RKO (cell line): ENCODE measurements at regions not wholly inside any gene's neighbourhood (a gene's known extent, or its start where the extent isn't known, plus 50 kb on each side); places are given as distances from the start of the nearest gene placed in this dataset.
"Not testable (repeated sequence)": the region's sequence is repeated elsewhere in the genome, so short reads cannot be mapped to it uniquely, and the experiment has no call there.

Source experiments
- DNase-seq: peaks from one replicate; pipeline ENCODE4 v3.0.0-alpha.2; 2016; ENCODE audit warnings: low spot score

GRCh38 chr14:95818581-95818980 lies 58.1 kb upstream of the TUNAR start:
- no peak for DNase-seq

- no peak for DNase-seq
These were observed 59.4 kb upstream of the TUNAR start for GRCh38 chr14:95817271-95817670.

GRCh38 chr14:95816539-95816938 lies 60.1 kb upstream of the TUNAR start:
- DNase-seq, result no peak

- DNase-seq, result no peak
These were observed 61.4 kb upstream of the TUNAR start for GRCh38 chr14:95815226-95815690.

- DNase-seq, result no peak
These were observed 62.0 kb upstream of the TUNAR start for GRCh38 chr14:95814363-95815225.

- DNase-seq, result no peak
These were observed 64.8 kb upstream of the TUNAR start for GRCh38 chr14:95811813-95812212.

- DNase-seq, result no peak
These were observed 68.3 kb upstream of the TUNAR start for GRCh38 chr14:95808371-95808770.

- no peak for DNase-seq
These were observed 79.8 kb upstream of the TUNAR start for GRCh38 chr14:95796788-95797187.

GRCh38 chr14:95787941-95788340 lies 74.0 kb upstream of the TCL1A start:
- DNase-seq, result no peak

- DNase-seq, result no peak
These were observed 72.6 kb upstream of the TCL1A start for GRCh38 chr14:95786566-95786965.

- DNase-seq, result peak; percentile 56
These were observed 70.2 kb upstream of the TCL1A start for GRCh38 chr14:95784137-95784536.

- DNase-seq, result no peak
These were observed 63.0 kb upstream of the TCL1A start for GRCh38 chr14:95776798-95777534.

GRCh38 chr14:95774265-95775160 lies 60.6 kb upstream of the TCL1A start:
- peak; percentile 54 for DNase-seq

- no peak for DNase-seq
These were observed 56.9 kb upstream of the TCL1A start for GRCh38 chr14:95770777-95771176.

- no peak for DNase-seq
These were observed 56.1 kb upstream of the TCL1A start for GRCh38 chr14:95769976-95770375.

GRCh38 chr14:95769431-95769830 lies 55.5 kb upstream of the TCL1A start:
- DNase-seq, result not testable (repeated sequence)

- DNase-seq, result no peak
These were observed 51.1 kb upstream of the TCL1A start for GRCh38 chr14:95765051-95765450.

GRCh38 chr14:95763875-95764274 lies 50.0 kb upstream of the TCL1A start:
- no peak for DNase-seq
